M059J (cell line): ENCODE measurements at regions not wholly inside any gene's neighbourhood (a gene's known extent, or its start where the extent isn't known, plus 50 kb on each side); places are given as distances from the start of the nearest gene placed in this dataset.

ENCODE experiments used
- DNase-seq: peaks from one replicate; pipeline ENCODE4 v3.0.0-alpha.2; 2012; ENCODE audit warnings: low read depth

- no peak for DNase-seq
Observed at GRCh38 chr20:57025666-57026224, 240.7 kb downstream of the BMP7 start.

GRCh38 chr20:57027777-57028176 is 238.7 kb downstream of the BMP7 start:
- no peak for DNase-seq

GRCh38 chr20:57030611-57031600 is 235.5 kb downstream of the BMP7 start:
- DNase-seq, result peak; percentile 98

- no peak for DNase-seq
Observed at GRCh38 chr20:57031867-57032355, 234.5 kb downstream of the BMP7 start.

- no peak for DNase-seq
Observed at GRCh38 chr20:57032847-57033246, 233.6 kb downstream of the BMP7 start.

GRCh38 chr20:57034001-57034400 is 232.4 kb downstream of the BMP7 start:
- DNase-seq, result peak; percentile 61

- DNase-seq, result no peak
Observed at GRCh38 chr20:57037689-57038088, 228.8 kb downstream of the BMP7 start.

GRCh38 chr20:57038608-57039440 is 227.6 kb downstream of the BMP7 start:
- DNase-seq, result no peak

GRCh38 chr20:57040466-57040865 is 226.0 kb downstream of the BMP7 start:
- peak; percentile 62 for DNase-seq

GRCh38 chr20:57040924-57041323 is 225.5 kb downstream of the BMP7 start:
- peak; percentile 89 for DNase-seq

- peak; percentile 40 for DNase-seq
Observed at GRCh38 chr20:57043091-57043490, 223.3 kb downstream of the BMP7 start.

GRCh38 chr20:57043669-57044268 is 222.7 kb downstream of the BMP7 start:
- DNase-seq, result no peak

GRCh38 chr20:57047281-57048026 is 219.0 kb downstream of the BMP7 start:
- no peak for DNase-seq

GRCh38 chr20:57048027-57048869 is 218.2 kb downstream of the BMP7 start:
- peak; percentile 77 for DNase-seq

GRCh38 chr20:57049296-57049695 is 217.1 kb downstream of the BMP7 start:
- no peak for DNase-seq

- DNase-seq, result peak; percentile 50
Observed at GRCh38 chr20:57051096-57051495, 215.3 kb downstream of the BMP7 start.

- DNase-seq, result no peak
Observed at GRCh38 chr20:57053067-57053466, 213.4 kb downstream of the BMP7 start.

GRCh38 chr20:57053793-57054552 is 212.5 kb downstream of the BMP7 start:
- peak; percentile 58 for DNase-seq

- DNase-seq, result no peak
Observed at GRCh38 chr20:57055345-57055744, 211.1 kb downstream of the BMP7 start.
